Globus pallidus (tissue), 1 donor: ENCODE measurements at regions not wholly inside any gene's neighbourhood (a gene's known extent, or its start where the extent isn't known, plus 50 kb on each side); places are given as distances from the start of the nearest gene placed in this dataset.

Experiments
- DNase-seq: peaks from one replicate; pipeline ENCODE4 v3.0.0-alpha.2; 2015; ENCODE audit warnings: low spot score

DNA sequence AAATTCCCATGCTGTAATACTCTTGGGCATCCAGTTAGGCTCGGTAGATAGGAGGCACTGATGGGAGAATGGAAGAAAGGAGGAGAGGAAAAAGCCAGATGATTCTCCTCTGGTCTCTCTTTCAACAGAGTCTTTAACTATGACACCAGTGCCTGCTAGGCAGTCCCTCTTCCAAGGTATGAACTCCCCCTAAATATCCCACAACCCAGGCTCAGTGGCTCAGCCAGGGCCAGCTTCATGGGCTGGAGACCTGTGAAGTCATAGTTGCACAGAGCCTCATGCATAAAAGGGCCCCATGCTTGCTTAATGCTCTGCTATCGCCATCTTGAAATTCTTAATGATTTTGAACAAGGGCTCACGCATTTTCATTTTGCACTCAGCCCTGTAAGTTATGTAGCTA, 869.2 kb upstream of the GCFC2 start:
- no peak for DNase-seq

DNA sequence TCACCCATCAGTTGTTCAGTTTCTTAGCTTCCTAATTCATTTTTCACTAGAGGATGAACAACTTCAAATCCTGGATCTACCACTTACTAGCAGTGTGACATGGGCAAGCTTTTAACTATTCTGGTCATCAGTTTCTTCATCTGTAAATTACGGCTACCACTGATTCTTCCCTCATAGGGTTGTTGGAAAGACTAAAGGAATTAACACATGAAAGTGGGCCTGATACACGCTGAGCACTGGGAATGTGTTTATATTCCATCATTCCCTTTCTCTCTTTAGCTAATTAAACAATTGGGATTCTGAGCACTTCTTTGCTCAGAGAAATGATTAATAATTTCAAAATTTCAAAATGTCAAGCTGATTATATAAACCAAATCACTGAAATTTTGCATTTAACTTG, 862.3 kb upstream of the GCFC2 start:
- no peak for DNase-seq

DNA sequence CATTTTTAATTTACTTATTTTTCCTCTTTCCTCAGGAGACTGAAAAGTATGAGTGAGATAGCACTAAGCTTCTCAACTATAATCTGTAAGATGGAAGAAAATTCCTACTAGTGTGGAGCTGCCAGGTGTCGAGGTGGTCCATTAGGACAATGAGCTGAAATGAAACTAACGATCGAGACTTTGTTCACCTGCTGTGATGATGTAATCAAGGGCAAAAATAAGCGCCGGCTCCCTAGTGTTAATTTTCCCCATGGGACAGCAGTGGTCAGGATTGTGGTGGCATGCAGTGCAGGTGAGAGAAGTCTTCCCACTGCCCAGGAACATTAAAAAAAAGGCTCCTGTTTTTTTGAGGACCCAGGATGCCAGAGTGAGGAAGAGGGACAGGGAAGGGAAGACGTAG, 859.1 kb upstream of the GCFC2 start:
- DNase-seq: no peak

DNA sequence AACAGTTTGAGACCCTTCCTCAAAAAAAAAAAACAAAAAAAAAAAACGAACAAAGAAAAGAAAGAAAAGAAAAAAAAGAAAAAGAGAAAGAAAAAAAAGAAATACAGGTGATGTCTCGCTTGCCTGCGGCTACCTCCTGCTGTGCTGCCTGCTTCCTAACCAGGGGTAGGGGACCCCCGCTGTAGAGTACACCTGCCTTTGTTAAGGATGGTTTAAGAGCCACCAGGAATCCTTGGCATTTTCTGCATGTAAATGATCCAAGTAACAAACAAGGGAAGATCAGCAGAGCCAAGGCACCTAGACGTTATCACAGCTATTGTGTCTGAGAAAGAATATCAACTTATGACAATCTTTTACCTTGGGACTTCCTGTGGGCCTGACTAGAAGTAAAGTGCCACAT, 856.8 kb upstream of the GCFC2 start:
- no peak for DNase-seq

DNA sequence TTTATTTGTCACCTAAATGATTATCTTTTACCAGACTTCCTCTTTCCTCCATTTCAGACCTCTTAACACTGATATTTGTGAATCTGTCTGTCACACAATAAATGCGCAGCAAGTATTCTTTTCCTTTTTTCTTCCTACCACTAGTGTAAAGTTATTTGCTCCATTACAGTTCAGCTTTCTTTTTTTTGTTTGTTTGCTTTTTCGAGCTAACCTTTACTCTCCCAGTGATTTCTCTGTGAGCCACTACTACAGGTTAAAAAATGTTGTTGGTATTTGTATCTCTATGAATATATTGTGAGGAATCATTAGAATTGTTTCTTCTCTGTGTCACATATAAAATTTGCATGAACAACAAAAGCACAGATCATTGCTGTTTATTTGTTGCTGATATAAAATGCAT, 854.0 kb upstream of the GCFC2 start:
- no peak for DNase-seq

DNA sequence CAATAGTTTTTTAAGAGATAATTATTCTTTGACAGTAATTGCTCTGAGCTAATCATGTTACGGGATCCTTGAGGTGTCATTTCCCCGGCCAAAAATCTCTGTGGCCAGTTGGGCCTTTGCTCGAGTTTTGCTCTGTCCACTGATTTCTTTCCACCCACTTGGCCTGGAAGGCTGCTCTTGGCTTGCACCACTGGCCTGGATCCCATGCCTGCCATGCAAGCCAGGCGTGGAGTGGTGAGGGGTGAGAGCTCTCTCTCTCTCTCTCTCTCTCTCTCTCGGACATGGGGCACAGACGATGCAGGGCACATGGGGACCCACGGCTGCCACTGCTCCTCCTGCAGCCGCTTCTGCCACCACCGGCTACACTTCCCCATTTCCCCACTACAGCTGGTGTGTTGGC, 853.0 kb upstream of the GCFC2 start:
- DNase-seq: peak; percentile 5

DNA sequence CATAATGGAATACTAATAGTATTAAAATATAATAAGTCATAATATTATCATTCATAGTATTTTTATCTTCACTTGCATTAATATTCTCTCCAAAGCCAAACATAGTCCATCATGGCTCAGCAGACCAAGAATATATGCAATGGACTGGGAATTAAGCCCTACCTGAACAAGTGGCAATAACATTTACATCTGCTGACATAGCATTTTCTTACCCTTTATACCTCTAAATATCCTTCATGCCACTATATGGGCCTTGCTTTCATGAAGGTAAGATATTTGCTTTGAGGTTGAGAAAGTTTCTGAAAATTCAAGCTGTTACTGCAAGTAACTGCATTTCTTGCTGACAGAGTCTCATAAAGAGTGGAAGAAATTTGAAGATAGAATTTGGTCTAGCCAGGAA, 847.4 kb upstream of the GCFC2 start:
- DNase-seq: no peak

DNA sequence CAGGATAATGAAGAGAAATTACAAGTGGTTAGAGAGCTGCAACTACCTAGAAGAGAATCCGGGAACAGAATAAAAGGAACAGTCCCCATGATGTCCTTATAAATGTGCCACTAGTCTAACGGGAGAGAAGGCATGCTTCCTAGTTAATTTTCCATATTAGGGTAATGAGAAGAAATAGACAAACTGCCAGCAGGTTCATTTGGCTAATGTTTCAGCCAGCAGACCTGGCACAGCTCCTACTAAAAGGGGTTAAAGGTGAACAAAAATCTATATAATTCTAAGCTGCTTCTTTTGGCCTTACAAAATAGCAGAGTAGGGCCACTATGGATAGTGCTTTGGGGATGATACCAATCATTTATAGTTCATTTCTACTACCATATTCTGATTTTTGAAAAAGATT, 845.3 kb upstream of the GCFC2 start:
- no peak for DNase-seq

DNA sequence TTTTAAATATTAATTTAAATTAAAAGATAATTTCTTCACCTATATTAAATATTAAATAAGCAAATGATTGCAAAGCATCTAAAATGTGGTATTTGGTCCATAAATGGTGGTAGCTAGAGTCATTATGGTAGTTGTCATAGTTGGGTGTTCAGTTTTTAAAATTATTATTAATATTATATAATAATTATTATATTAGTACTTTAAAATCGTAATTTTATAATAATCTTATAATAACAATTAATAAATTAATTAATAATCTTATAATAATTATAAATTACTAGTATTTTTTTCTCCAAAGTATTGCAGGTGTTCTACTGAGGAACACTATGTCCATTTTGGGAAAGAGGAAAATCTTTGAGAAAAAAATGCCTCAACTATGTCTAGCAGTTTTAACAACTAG, 835.5 kb upstream of the GCFC2 start:
- no peak for DNase-seq

DNA sequence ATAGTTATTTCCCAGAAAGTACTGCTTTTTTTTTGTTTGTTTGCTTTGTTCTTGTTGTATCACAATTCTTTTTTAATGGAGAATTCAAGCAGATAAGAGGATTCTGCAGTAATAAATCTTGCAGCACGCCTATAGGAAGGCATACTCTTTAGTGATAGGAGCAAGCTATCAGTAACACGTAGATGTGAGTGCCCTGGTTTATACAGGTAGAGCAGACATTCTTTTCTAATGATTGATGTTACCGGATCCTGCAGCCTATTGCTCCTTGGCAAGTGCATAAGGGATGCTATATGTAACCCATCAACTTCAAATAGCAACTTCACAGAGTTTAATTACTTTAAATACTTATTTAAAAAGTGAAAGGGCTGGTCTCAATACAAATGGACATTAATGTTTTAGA, 834.2 kb upstream of the GCFC2 start:
- DNase-seq: no peak

DNA sequence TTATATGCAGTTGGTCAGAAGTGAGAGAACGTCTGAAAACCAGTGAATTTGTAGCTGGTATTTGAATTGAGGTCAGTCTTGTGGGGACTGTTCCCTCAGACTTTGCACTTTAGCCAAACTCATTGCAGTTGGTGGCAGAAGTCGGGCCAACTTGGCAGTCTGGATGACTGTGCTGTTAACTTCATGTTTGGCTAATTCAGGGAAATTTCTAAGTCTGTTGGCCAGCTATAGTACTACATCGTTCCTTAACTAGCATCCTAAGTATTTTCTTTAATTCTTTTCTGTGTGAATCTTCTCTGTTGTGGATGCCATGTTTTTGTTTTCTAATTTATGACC, 806.8 kb upstream of the GCFC2 start:
- no peak for DNase-seq

DNA sequence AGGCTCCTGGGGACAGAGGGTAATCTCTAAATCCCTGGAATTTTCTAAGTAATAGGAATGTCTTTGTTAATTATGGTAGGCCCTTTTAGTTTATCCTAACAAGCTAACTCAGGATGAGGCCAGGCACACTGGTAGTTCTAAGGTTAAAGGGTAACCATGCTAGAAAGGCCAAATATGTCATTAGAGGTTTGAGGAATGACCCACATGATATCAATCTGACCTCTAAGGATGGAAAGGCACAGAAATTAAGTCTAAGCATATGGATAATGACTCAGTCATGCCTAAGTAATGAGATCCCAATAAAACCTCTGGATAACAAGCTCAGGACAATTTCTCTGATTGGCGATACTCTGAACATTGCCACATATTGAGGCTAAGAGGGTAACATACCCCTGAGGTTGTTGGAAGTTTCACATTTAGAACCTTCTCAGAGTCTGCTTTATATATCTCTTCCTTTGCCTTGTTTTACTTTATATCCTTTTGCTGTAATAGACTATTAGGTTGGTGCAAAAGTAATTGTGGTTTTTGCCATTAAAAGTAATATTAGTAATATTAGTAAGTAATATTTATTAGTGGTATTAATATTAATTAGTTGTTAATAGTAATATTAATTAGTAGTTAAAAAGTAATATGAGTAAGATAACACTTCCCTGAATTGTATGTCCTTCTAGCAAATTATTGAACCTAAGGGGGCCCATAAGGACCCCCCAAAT, 806.3 kb upstream of the GCFC2 start:
- no peak for DNase-seq

DNA sequence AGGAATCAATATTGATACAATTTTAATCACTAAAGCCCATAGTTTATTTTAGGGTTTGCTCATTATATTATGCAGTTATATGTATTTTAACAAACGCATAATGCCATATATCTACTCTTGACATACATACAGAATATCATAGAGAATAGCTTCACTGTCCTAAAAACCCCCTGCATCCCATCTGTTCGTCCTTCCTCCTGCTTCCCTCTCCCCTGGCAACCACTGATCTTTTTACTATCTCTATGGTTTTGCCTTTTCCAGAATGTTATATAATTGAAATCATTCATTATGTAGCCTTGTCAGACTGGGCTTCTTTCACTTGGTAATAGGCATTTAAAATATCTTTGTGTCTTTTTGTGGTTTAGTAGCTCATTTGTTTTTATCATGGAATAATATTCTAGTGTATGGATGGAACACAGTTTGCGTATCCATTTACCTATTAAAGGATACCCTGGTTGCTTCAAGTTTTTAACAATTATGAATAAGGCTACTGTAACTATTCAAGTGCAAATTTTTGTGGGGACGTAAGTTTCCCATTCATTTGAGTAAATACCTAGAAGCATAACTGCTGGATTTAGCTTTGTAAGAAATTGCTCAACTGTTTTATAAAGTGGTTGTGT, 801.6 kb upstream of the GCFC2 start:
- no peak for DNase-seq

DNA sequence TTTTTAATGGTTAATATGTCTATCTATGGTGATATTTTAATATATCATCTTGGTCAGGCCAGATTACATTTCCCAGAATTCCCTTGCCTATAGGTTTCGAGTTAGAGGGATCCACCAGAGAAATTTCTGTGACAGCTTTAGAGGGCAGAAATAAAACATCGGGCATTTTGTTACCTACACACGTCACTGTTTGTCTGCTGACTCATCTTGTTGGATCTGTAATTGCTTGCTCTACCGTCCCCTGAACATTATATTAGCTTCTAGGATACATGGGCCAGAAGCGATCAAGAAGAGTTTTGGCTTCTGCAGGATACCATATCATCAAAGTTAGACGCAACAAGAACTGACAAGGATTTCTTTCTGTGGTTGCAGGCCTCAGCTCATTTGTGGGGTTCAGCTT, 795.8 kb upstream of the GCFC2 start:
- DNase-seq: no peak

DNA sequence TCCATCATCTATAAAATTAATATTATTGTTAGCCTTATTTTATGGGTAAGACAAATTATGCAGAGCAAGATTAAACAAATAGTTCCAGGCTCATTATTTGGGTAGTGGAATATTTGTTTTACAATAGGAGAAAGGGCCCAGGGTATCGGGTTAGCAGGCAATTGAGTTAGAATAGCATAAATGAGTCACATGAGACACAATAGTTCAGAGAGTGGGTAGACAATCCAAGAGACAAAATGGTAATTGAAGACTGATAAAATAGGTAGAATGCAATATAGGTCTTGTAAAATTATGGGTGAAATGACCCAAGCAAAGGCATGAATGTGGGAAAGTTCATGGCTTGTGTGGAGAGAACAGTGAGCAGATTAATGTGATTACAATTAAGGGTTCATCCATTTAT, 790.9 kb upstream of the GCFC2 start:
- no peak for DNase-seq

DNA sequence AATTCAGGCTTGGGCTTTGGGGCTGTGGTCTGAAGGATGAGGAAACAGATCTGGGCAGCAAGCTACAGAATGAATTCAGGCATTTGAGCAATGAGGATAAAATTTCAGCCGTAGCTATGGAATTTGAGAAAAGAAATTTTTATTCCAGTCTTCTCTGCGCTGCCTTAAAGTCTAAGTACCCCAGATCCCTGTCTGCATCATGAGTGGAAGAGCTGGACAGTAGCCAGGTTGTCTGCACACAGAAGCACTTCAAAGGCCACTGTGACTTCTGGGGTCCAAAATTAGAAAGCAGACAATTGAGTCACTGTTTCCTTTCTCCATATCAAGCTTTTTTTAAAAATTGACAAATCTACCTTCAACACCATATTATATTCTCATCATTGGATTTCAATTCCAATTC, 787.6 kb upstream of the GCFC2 start:
- DNase-seq: no peak

DNA sequence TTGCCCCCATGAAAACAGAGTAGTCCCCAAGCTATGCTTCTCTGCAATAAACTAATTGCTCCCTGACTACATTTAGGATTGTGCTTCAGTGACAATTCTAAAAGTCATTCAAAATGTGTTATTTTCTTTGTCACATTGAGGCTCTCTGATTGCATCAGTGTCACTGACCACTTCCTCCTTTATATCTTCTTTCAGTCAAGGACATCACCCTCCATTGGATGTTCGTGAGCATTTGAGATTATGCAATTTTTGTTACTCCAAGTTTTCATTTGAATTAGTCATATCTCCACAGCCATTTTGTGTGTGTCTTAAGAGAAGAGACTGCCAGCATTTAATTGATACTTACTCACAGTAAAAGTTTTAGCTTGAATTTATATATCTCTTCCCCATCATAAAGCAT, 780.8 kb upstream of the GCFC2 start:
- DNase-seq: no peak

DNA sequence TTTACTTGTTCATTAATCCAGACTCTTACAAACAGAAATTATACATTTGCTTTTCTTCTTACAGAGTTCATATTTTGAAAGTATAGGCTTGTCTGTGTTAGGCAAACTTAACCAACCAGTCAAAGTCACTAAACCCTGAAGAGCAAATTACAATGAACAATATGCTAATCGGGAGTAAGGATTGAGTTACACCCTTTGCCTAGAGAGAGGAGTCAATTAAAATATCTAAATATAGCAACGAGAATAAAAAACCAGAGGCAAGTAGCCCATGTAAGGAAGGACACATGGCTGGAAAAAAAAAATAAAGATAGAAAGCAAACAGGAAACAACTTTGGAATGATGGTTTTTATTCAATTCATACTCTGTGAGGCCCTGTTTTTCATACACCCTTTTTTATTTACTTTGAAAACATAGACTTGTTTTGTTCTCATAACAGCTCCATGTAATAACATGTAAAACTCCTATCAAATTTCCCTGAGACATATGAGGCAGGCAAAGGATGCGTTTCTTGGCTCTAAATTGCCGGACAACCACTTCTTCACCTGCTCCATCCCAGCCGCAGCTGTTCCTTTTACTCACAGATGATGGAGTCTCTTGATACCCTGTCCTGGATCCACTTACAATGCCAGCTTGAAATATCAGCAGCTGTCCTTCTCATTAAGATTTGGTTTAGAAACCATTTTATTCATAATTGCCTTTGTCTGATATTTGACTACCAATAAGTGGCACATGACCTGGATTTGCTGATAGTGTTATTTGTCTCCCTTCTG, 767.7 kb upstream of the GCFC2 start:
- DNase-seq: no peak

DNA sequence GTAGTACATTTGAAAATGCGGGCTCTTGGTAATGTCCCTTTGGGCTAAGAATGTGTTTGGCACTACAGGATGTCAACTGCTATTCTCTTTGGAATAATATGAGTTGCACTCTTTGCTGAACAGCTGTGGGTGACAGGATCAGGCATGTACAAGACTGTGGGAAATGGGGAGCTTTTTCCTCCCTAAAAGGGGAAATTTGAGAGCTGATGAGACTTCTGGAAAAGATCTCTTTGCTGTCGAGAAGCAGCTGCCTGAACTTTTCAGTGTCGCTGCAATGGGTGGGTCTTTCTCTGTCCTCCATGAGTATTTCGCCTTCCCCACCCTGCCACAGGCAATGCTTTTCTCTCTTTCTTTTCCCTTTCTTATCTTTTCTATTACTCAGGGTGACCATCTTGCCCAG, 762.2 kb upstream of the GCFC2 start:
- DNase-seq: no peak

DNA sequence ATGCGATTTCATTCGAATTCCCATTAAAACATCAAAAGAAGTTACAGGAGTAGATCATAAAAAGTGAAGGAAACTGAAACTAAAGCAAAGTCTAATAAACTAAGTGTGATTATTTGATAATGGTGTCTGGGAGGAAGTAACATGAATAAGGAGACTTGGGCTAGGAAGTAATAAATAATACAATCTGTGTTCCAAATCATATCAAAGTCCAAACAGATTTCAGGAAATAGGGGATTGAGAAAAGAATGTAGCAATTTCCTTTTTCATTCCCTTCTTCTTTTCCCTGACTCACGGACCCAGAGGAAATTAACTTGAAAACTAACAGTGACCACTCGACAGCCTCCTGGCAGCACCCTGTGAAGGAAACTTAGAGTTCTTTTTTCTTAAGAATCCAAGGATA, 758.4 kb upstream of the GCFC2 start:
- no peak for DNase-seq

DNA sequence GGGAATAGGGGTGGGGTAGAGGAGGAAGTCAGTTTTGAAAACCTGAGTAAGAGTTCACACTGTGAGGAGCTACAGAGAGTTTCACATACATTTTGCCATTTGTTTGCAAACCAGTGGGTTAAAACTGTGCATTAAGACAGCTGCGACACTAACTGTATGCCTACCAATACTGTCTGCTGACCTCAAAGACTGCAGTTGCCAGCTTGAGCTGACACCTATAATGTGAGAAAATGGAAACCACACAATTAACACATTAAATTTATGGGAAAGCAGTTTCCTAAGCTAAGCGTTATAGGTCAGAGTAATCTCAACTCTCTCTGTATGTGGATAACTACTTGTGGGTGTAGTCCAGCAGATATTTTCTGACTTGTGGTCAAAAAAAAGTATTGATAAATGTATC, 756.6 kb upstream of the GCFC2 start:
- no peak for DNase-seq

DNA sequence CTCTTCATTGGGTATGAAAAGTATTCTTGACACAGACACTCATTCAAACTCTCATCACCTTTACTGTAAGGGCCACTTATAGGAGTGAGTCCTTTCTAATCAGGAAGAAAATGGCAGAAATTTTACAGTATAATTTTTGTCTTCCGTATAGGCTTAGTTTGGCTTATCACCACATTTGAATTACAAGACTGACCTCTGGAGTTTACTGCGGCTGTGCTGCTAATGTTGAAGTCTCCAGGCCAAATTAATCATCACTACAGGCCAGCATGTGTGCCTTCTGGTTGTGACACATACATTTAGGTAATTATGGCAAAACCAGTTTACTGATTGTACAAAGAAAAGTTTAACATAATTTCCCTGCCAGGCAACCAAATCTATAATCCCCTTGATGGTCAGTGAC, 753.6 kb upstream of the GCFC2 start:
- peak; percentile 5 for DNase-seq

DNA sequence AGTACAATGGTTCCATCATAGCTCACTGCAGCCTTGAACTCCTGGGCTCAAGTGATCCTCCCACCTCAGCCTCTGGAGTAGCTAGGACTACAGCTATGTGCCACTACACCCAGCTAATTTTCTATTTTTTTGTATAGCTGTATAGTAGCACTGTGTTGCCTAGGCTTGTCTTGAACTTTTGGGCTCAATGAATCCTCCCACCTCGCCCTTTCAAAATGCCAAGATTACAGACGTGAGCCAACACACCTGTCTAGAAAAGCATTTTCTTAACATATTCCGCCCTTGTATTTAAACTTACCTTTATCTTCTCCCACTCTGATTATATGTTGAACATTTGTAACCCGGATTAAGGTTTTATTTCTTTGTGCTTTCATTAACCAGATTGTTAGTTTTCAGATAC, 750.7 kb upstream of the GCFC2 start:
- DNase-seq: no peak

DNA sequence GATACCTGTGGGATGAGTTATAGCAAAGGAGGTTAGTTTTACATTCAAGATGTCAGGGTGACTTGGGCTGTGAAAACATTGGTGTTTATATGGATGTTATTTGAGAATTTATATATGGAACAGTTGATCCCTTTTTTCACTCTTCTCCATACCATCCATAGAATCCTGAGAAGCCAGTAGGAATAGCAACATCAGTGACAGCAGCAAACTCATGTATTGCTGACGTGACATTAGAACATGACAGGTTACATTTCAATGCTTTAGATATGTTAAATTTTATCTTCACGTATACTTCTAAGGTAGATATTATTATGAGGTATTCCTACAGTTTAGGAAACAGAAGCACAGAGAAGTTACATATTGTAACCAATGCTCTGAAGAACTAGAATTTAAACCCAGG, 745.2 kb upstream of the GCFC2 start:
- DNase-seq: no peak
